H9 (cell line): ENCODE measurements at regions not wholly inside any gene's neighbourhood (a gene's known extent, or its start where the extent isn't known, plus 50 kb on each side); places are given as distances from the start of the nearest gene placed in this dataset.

Source experiments
- DNase-seq: peaks from one replicate; pipeline ENCODE4 v3.0.0-alpha.2; 2017
- H2AFZ ChIP-seq: one replicate; pipeline ENCODE4 v1.6.1; 2013; ENCODE audit warnings: mild to moderate bottlenecking, low read length, control low read depth, moderate library complexity
- H2AK5ac ChIP-seq: 2 replicates; pipeline ENCODE4 v1.6.1; 2013; ENCODE audit warnings: low read length, control low read depth, mixed read lengths; ENCODE audit not compliant: insufficient read length
- H2BK120ac ChIP-seq: one replicate; pipeline ENCODE4 v1.6.1; 2013; ENCODE audit warnings: low read depth, mild to moderate bottlenecking, low read length, control low read depth, inconsistent platforms; ENCODE audit not compliant: poor library complexity, severe bottlenecking
- H2BK12ac ChIP-seq: 2 replicates; pipeline ENCODE4 v1.6.1; 2013; ENCODE audit warnings: low read length, control low read depth, mixed read lengths, low read depth; ENCODE audit not compliant: insufficient read length
- H2BK15ac ChIP-seq: 2 replicates; pipeline ENCODE4 v1.6.1; 2013; ENCODE audit warnings: low read depth, low read length, control low read depth
- H2BK20ac ChIP-seq: one replicate; pipeline ENCODE4 v1.6.1; 2013; ENCODE audit warnings: low read depth, mild to moderate bottlenecking, low read length, control low read depth, inconsistent platforms; ENCODE audit not compliant: poor library complexity, severe bottlenecking
- H2BK5ac ChIP-seq: 2 replicates; pipeline ENCODE4 v1.6.1; 2013; ENCODE audit warnings: low read length, control low read depth, mixed read lengths; ENCODE audit not compliant: insufficient read length
- H3K14ac ChIP-seq: 2 replicates; pipeline ENCODE4 v1.6.1; 2013; ENCODE audit warnings: low read length, control low read depth; ENCODE audit not compliant: insufficient read depth
- H3K18ac ChIP-seq: 2 replicates; pipeline ENCODE4 v1.6.1; 2013; ENCODE audit warnings: low read depth, mild to moderate bottlenecking, mixed read lengths, low read length, control low read depth; ENCODE audit not compliant: insufficient read length
- H3K23ac ChIP-seq: 2 replicates; pipeline ENCODE4 v1.6.1; 2013; ENCODE audit warnings: low read length, control low read depth, mixed read lengths, low read depth; ENCODE audit not compliant: insufficient read length
- H3K23me2 ChIP-seq: 2 replicates; pipeline ENCODE4 v1.6.1; 2013; ENCODE audit warnings: low read depth, mild to moderate bottlenecking, mixed read lengths, low read length, control low read depth; ENCODE audit not compliant: insufficient read length, poor library complexity, severe bottlenecking
- H3K27ac ChIP-seq: 2 replicates; pipeline ENCODE4 v1.5.1; 2013; ENCODE audit warnings: low read length, control low read depth, mixed read lengths, low read depth; ENCODE audit not compliant: insufficient read length
- H3K27me3 ChIP-seq: 2 replicates; pipeline ENCODE4 v1.6.1; 2013; ENCODE audit warnings: low read length, control low read depth, inconsistent platforms; ENCODE audit not compliant: insufficient read depth
- H3K4ac ChIP-seq: 2 replicates; pipeline ENCODE4 v1.6.1; 2013; ENCODE audit warnings: low read depth, mild to moderate bottlenecking, control low read depth, inconsistent platforms, low read length, moderate library complexity
- H3K4me1 ChIP-seq: 2 replicates; pipeline ENCODE4 v1.6.1; 2013; ENCODE audit warnings: low read length, control low read depth, inconsistent platforms; ENCODE audit not compliant: insufficient read depth
- H3K4me2 ChIP-seq: 2 replicates; pipeline ENCODE4 v1.6.1; 2013; ENCODE audit warnings: low read length, control low read depth, mixed read lengths; ENCODE audit not compliant: insufficient read length, insufficient read depth
- H3K56ac ChIP-seq: 2 replicates; pipeline ENCODE4 v1.6.1; 2013; ENCODE audit warnings: low read depth, mild to moderate bottlenecking, mixed read lengths, low read length, control low read depth; ENCODE audit not compliant: insufficient read length
- H3K79me1 ChIP-seq: 2 replicates; pipeline ENCODE4 v1.6.1; 2013; ENCODE audit warnings: low read depth, mild to moderate bottlenecking, moderate library complexity, low read length, control low read depth, inconsistent platforms; ENCODE audit not compliant: insufficient read depth, poor library complexity, severe bottlenecking
- H3K79me2 ChIP-seq: 2 replicates; pipeline ENCODE4 v1.6.1; 2013; ENCODE audit warnings: low read length, control low read depth, inconsistent platforms; ENCODE audit not compliant: insufficient read depth
- H3K9ac ChIP-seq: 2 replicates; pipeline ENCODE4 v1.6.1; 2013; ENCODE audit warnings: low read length, control low read depth, mixed read lengths; ENCODE audit not compliant: insufficient read length; ENCODE audit errors: extremely low read depth
- H3K9me3 ChIP-seq: one replicate; pipeline ENCODE4 v1.6.1; 2013; ENCODE audit warnings: low read depth, low read length, inconsistent platforms; ENCODE audit not compliant: control insufficient read depth
- H3T11ph ChIP-seq: one replicate; pipeline ENCODE4 v1.6.1; 2013; ENCODE audit warnings: mild to moderate bottlenecking, low read length, control low read depth, inconsistent platforms
- H4K20me1 ChIP-seq: one replicate; pipeline ENCODE4 v1.6.1; 2013; ENCODE audit not compliant: control insufficient read depth, insufficient read length, insufficient read depth
- H4K5ac ChIP-seq: 2 replicates; pipeline ENCODE4 v1.6.1; 2013; ENCODE audit warnings: low read depth, mild to moderate bottlenecking, mixed read lengths, low read length, control low read depth; ENCODE audit not compliant: insufficient read length
- H4K8ac ChIP-seq: replicated peaks from 2 replicates; pipeline ENCODE4 v1.6.1; 2013; ENCODE audit warnings: low read length, control low read depth, mixed read lengths, low read depth; ENCODE audit not compliant: insufficient read length
- H4K91ac ChIP-seq: 2 replicates; pipeline ENCODE4 v1.6.1; 2013; ENCODE audit warnings: low read depth, mild to moderate bottlenecking, moderate library complexity, mixed read lengths, low read length, control low read depth; ENCODE audit not compliant: insufficient read length
- H3K27ac Mint-ChIP-seq, 3 experiments: 2 replicates in 2 of 3; 3 replicates in 1 of 3; pipeline ENCODE4 v1.8.0; 2020 to 2021; ENCODE audit warnings: mixed read lengths in 3 of 3, mild to moderate bottlenecking in 1 of 3, moderate library complexity in 1 of 3
- H3K27me3 Mint-ChIP-seq: 2 replicates; pipeline ENCODE4 v1.8.0; 2021; ENCODE audit warnings: low read depth, mild to moderate bottlenecking, moderate library complexity, mixed read lengths
- H3K36me3 Mint-ChIP-seq, 3 experiments: 2 replicates in 2 of 3; 3 replicates in 1 of 3; pipeline ENCODE4 v1.8.0; 2020 to 2021; ENCODE audit warnings: low read depth in 3 of 3, mixed read lengths in 3 of 3; ENCODE audit not compliant: insufficient read depth in 1 of 3
- H3K4me1 Mint-ChIP-seq, 2 experiments: 2 replicates each; pipeline ENCODE4 v1.8.0; 2020; ENCODE audit warnings: mixed read lengths in 2 of 2
- H3K4me3 Mint-ChIP-seq, 2 experiments: 2 replicates in 1 of 2; 3 replicates in 1 of 2; pipeline ENCODE4 v1.8.0; 2020 to 2021; ENCODE audit warnings: mild to moderate bottlenecking in 2 of 2, mixed read lengths in 2 of 2, moderate library complexity in 1 of 2
- H3K9me3 Mint-ChIP-seq, 2 experiments: 2 replicates in 1 of 2; 3 replicates in 1 of 2; pipeline ENCODE4 v1.8.0; 2020; ENCODE audit warnings: mild to moderate bottlenecking in 2 of 2, mixed read lengths in 2 of 2, moderate library complexity in 1 of 2
- CTCF ChIP-seq: fragments of 200-600 bp; sonication (generic); conservative IDR thresholded peaks from 3 replicates; pipeline ENCODE4 v1.8.0; 2021; ENCODE audit warnings: antibody characterized with exemption, mild to moderate bottlenecking
- WGBS: extraction: QIAGEN DNeasy Blood & Tissue Kit; methylation state at CpG from one replicate; pipeline ENCODE4 v1.1.7; 2013; ENCODE audit warnings: missing lambda C conversion rate, low lambda C conversion rate, mixed read lengths; ENCODE audit not compliant: insufficient read length; ENCODE audit errors: extremely low coverage; 5-methylcytosine and 5-hydroxymethylcytosine counted together

- H3K23me2 ChIP-seq = no peaks in the 10 kb centered on the region
- no peak overlapping the region for H2AFZ ChIP-seq
- no peak overlapping the region for H3T11ph ChIP-seq
- Mint-ChIP-seq H3K27me3 (no peaks in the 10 kb centered on the region), H3K4me3 (no peak overlapping the region), H3K9me3 (no peaks in the 10 kb centered on the region), H3K27ac (no peak overlapping the region), H3K4me1 (no peaks in the 10 kb centered on the region), H3K36me3 (no peaks in the 10 kb centered on the region)
- H4K91ac ChIP-seq = no peak overlapping the region
- no peaks in the 10 kb centered on the region for H4K20me1 ChIP-seq
- no peak overlapping the region for H3K27ac ChIP-seq
- H3K14ac ChIP-seq = no peak overlapping the region
- H3K4me1 ChIP-seq = no peaks in the 10 kb centered on the region
- H2BK120ac ChIP-seq = no peak overlapping the region
- no peak overlapping the region for H3K23ac ChIP-seq
- H4K8ac ChIP-seq = no peak overlapping the region
- H3K4me2 ChIP-seq = no peak overlapping the region
- H2AK5ac ChIP-seq = no peak overlapping the region
- no peak overlapping the region for H2BK5ac ChIP-seq
- no peaks in the 10 kb centered on the region for H3K27me3 ChIP-seq
- no peak overlapping the region for H2BK12ac ChIP-seq
- H3K9ac ChIP-seq = no peak overlapping the region
- no peaks in the 10 kb centered on the region for H3K79me1 ChIP-seq
- TF ChIP-seq CTCF = no peak
- no peaks in the 10 kb centered on the region for H3K79me2 ChIP-seq
- H2BK20ac ChIP-seq = no peak overlapping the region
- no peak overlapping the region for H3K4ac ChIP-seq
- no CpG with 5 or more reads among the region's 2 CpGs for WGBS
- no peak overlapping the region for H2BK15ac ChIP-seq
- H3K9me3 ChIP-seq = no peaks in the 10 kb centered on the region
- H3K56ac ChIP-seq = no peak overlapping the region
- no peak for DNase-seq
- no peak overlapping the region for H4K5ac ChIP-seq
- H3K18ac ChIP-seq = no peak overlapping the region
These were observed 100.5 kb upstream of the COL11A1 start for GRCh38 chr1:103208844-103209243.
